Lower leg skin (tissue), 3 donors: ENCODE measurements at regions not wholly inside any gene's neighbourhood (a gene's known extent, or its start where the extent isn't known, plus 50 kb on each side); places are given as distances from the start of the nearest gene placed in this dataset.

Experiments used
- POLR2A ChIP-seq, 2 donors: fragments of 450-650 bp; IDR thresholded peaks; one replicate each; pipeline ENCODE4 v1.6.1; 2016 to 2017; ENCODE audit warnings: antibody characterized with exemption in 2 of 2, mild to moderate bottlenecking in 1 of 2, moderate library complexity in 1 of 2
- TF ChIP-seq, protein P1 (sequence below), 3 donors: fragments of 450-650 bp; IDR thresholded peaks; one replicate each; pipeline ENCODE4 v1.5.1; 2016; ENCODE audit warnings: antibody characterized with exemption in 3 of 3, mild to moderate bottlenecking in 3 of 3, moderate library complexity in 2 of 3

DNA sequence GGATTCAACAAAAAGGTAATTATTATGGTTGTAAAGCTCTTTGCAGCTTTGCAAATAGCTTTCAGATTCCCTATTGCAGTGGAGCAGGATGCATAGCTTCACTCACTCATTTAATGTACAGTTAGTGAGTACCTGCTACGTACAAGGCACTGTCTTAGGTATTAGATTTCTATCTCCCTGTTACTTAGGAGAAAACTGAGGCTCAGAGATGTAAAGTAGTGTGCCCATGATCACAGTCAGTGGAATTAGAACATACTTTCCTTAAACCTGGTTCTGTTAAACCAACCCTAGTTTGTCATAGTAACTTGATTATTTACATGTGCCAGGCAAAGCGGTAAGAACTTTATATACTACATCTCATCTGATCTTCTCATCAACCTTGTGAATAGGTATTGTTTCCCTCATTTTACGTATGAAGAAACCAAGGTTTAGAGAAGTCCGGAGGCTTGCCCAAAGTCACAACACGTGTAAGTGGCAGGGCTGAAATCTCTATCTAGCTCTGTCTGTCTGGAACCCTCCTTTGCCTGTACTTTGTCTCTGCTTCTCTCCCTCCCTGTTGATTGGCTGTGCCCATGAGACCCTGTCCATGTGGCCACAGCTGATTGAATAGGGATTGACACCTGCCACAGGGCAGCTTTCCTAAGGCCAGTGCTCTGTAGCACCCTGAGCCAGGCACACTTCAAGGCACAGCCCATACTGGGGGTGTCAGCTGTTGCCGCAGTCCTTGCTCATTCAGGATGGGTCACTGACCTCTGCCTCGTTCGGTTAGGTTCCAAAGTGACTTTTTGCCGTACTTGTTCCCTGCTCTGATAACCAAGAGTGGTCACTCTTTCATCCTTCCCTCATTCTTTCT lies 63.8 kb upstream of the PRSS23 start:
- TF ChIP-seq, protein P1, sequence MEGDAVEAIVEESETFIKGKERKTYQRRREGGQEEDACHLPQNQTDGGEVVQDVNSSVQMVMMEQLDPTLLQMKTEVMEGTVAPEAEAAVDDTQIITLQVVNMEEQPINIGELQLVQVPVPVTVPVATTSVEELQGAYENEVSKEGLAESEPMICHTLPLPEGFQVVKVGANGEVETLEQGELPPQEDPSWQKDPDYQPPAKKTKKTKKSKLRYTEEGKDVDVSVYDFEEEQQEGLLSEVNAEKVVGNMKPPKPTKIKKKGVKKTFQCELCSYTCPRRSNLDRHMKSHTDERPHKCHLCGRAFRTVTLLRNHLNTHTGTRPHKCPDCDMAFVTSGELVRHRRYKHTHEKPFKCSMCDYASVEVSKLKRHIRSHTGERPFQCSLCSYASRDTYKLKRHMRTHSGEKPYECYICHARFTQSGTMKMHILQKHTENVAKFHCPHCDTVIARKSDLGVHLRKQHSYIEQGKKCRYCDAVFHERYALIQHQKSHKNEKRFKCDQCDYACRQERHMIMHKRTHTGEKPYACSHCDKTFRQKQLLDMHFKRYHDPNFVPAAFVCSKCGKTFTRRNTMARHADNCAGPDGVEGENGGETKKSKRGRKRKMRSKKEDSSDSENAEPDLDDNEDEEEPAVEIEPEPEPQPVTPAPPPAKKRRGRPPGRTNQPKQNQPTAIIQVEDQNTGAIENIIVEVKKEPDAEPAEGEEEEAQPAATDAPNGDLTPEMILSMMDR (IDR thresholded peaks at IDR 0.05): no peak
- no peak for TF ChIP-seq POLR2A (IDR thresholded peaks at IDR 0.05)
